HFF-Myc (cell line): ENCODE measurements at regions not wholly inside any gene's neighbourhood (a gene's known extent, or its start where the extent isn't known, plus 50 kb on each side); places are given as distances from the start of the nearest gene placed in this dataset.

ENCODE experiments used
- DNase-seq: peaks from one replicate; pipeline ENCODE4 v3.0.0-alpha.2; 2011; ENCODE audit warnings: low read depth; ENCODE audit errors: extremely low read depth
- H3K4me3 ChIP-seq: replicated peaks from 2 replicates; pipeline ENCODE4 v1.5.1; 2011; ENCODE audit warnings: low read depth, mild to moderate bottlenecking, control low read depth, low read length
- TF ChIP-seq, protein P1 (sequence below): IDR thresholded peaks from 2 replicates; pipeline ENCODE4 v1.5.1; 2012; ENCODE audit warnings: mild to moderate bottlenecking, low read depth, low read length, control low read depth; ENCODE audit errors: missing control alignments

DNA sequence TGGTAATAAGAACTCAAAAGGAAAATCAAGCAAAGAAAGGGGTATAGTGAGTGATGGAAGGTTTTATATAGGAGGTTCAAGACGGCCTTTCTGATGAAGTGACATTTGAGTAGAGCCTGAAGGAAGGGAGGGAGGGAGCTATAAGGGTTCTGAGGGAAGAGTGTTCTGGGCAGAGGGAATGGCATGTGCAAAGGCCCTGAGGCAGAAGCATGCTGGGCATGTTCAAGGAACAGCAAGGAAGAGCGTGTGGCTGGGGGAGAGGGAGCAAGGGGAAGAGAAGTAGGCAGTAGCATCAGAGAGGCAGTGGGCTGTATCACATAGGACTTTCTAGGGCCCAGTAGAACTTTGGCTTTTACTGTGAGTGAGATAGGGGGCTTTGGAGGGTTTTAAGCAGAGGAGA is 108.9 kb upstream of the NAV2 start:
- H3K4me3 ChIP-seq: no peak overlapping the region
- DNase-seq: no peak
- TF ChIP-seq, protein P1, sequence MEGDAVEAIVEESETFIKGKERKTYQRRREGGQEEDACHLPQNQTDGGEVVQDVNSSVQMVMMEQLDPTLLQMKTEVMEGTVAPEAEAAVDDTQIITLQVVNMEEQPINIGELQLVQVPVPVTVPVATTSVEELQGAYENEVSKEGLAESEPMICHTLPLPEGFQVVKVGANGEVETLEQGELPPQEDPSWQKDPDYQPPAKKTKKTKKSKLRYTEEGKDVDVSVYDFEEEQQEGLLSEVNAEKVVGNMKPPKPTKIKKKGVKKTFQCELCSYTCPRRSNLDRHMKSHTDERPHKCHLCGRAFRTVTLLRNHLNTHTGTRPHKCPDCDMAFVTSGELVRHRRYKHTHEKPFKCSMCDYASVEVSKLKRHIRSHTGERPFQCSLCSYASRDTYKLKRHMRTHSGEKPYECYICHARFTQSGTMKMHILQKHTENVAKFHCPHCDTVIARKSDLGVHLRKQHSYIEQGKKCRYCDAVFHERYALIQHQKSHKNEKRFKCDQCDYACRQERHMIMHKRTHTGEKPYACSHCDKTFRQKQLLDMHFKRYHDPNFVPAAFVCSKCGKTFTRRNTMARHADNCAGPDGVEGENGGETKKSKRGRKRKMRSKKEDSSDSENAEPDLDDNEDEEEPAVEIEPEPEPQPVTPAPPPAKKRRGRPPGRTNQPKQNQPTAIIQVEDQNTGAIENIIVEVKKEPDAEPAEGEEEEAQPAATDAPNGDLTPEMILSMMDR: no peak

DNA sequence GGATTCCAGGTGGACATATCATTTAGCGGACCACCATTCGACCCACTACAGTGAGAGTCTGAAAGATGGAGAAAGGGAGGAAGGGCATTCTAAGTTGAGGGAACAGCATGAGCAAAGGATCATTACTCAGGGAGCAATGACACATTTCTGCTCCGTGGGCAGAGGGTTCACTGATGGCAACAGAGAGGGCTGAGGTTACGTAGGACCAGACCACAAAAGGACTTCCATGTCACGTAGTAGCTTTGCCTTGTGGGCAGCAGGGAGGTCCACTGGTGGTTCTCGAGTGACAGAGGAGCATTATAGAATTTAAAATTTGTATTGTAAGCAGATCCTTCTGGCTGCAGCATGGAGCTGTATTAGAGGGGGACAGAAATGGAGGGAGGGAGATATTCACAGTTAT is 109.7 kb upstream of the NAV2 start:
- H3K4me3 ChIP-seq: no peak overlapping the region
- TF ChIP-seq, protein P1: no peak

DNA sequence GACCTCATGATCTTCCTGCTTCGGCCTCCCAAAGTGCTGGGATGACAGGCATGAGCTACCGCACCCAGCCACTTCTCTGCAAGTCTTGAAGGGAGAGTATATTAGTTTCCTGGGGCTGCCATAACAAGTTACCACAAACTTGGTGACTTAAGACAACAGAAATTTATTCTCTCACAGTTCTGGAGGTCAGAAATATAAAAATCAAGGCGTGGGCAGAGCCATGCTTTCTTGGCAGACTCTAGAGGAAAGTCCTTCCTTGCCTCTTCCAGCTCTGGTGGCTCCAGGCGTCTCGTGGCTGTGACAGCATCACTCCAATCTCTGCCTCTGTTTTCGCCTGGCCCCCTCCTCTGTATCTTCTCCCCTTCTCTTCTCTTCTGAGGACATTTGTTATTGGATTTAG is 110.2 kb upstream of the NAV2 start:
- H3K4me3 ChIP-seq: no peak overlapping the region
- TF ChIP-seq, protein P1: no peak
- DNase-seq: no peak

More for the DNA sequence above, 109.7 kb upstream of the NAV2 start:
- no peak for DNase-seq

DNA sequence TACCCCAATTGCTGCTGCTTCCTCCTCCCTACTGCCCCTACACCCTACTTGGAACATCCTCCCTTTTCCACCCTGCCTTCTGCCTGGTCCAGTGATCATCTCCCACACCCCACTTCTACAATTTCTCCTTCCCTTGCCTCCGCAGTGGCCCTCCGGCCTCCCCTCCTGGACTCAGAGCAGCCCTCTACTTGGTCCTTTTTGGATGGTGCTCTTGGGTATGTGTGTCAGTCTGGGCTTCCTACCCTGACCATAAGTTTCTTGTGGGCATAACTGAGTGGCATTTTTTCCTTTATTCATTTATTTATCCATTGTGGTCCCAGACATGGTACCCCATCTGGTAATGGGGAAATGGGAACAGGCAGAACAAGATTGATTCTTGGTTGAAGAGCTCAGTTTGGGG is 111.4 kb upstream of the NAV2 start:
- TF ChIP-seq, protein P1: no peak
- no peak for DNase-seq
- H3K4me3 ChIP-seq: no peak overlapping the region

DNA sequence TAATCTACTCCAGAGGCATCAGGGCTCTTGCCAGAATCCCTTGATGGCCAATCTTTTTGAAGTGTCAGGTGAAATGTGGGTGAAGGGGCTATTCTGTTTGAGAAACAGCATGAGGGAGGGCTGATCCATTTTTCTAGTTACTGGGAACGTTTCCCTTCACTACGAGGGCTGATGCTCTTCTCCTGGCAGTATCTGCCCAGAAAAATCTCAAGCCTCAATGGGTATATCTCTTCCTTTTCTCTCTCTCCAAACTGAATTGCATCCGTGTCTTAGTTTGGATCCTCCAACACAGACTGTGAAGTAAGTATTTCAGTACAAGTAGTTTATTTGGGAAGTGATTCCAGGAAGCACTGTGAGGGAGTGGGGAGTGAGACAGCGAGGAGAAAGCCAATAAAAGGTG is 113.0 kb upstream of the NAV2 start:
- no peak overlapping the region for H3K4me3 ChIP-seq
- DNase-seq: no peak
- TF ChIP-seq, protein P1: no peak

DNA sequence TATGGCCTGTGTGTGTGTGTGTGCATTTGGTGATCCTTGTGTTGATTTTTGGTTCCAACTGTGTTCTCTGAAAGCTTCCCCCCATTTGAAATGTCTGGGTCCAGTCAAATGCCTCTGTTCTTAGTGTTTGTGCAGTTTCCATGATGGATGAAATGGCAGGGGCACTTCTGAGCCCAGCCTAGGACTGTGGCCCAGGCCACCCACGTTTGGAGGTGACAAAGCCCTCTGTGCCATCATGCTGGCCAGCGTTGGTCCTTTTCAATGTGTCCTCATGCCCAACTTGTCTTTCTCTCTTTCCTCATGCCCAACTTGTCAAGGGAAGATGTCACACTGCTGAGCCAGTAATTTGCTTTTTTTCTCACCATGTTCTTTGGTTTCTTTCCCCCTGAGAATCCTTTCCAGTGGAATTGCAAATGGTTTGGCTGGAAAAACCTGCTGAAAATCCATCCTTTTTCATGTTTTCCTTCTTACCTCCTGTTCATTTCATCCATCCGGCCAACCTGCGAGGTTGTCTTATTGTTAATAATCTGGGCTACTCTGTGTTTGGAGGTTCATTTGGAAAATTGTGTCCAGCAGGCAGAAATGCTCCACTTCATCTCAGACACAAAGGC is 113.7 kb upstream of the NAV2 start:
- TF ChIP-seq, protein P1: no peak
- H3K4me3 ChIP-seq: no peak overlapping the region
- DNase-seq: no peak

DNA sequence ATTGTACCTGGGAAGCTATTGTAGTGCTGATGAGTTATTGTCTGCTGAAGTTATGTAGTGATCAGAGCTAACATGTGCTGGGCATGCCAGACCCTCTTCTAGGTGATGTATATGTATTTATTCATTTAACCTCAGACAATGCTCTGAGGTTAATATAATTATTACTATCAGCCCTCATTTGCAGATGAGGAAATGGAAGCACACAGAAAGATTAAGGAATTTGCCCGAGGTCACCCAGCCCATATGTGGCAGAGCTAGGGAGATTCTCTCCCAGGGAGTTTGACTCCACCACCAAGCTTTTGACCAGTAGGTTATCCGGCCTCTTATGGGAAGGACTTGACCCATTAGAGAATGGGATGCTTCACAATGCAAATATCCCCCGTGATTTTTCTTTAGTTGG is 114.2 kb upstream of the NAV2 start:
- TF ChIP-seq, protein P1: no peak
- no peak for DNase-seq
- no peak overlapping the region for H3K4me3 ChIP-seq
